ENCODE measurements at regions not wholly inside any gene's neighbourhood (a gene's known extent, or its start where the extent isn't known, plus 50 kb on each side); places are given as distances from the start of the nearest gene placed in this dataset.

DNA sequence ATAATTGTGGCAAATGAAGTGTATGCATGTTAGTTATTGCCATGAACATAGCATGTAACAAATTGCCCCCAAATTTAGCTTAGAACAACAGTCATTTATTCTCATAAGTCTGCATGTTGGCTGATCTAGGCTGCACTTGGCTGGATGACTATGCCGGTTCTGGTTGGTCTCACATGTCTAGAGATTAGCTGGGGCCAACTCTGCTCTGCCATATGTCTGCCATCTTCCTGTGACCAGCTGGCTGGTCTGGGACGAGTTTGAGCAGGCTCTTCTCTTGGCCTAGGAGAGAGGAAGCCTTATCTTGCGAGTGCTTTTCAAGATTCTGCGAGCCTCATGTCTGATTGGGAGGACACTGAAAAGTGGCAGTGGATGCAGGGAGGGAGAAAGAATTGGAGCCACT is 198.3 kb upstream of the FAM78B start:
- intact Hi-C loops (cut with DNase I) = no loop called here
- TF ChIP-seq, protein P1, sequence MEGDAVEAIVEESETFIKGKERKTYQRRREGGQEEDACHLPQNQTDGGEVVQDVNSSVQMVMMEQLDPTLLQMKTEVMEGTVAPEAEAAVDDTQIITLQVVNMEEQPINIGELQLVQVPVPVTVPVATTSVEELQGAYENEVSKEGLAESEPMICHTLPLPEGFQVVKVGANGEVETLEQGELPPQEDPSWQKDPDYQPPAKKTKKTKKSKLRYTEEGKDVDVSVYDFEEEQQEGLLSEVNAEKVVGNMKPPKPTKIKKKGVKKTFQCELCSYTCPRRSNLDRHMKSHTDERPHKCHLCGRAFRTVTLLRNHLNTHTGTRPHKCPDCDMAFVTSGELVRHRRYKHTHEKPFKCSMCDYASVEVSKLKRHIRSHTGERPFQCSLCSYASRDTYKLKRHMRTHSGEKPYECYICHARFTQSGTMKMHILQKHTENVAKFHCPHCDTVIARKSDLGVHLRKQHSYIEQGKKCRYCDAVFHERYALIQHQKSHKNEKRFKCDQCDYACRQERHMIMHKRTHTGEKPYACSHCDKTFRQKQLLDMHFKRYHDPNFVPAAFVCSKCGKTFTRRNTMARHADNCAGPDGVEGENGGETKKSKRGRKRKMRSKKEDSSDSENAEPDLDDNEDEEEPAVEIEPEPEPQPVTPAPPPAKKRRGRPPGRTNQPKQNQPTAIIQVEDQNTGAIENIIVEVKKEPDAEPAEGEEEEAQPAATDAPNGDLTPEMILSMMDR (IDR thresholded peaks at IDR 0.05) = no peak

DNA sequence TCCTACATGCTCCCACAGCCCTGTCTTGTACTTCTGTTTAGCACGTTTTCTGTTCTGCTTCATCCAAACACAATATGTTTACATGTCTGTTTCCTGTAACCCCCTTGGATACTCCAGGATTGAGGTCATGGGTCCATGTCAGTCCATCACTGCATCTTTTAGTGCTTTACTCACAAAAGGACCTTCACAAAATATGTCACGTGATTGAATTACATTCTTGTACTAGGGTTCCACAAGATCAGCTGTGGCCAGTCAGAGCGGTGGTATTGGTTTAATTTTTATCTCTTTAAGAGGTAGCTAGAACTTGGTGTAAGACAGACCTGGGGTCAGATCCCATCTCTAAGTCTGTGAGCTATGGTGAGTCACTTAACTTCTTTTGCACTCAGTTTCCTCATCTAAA is 201.2 kb upstream of the FAM78B start:
- H3K4me1 ChIP-seq = no peaks in the 10 kb centered on the region
- no peak for ATAC-seq
- TF ChIP-seq, protein P1 (IDR thresholded peaks at IDR 0.05) = no peak
- H3K27ac ChIP-seq = no peak overlapping the region
- no peak for DNase-seq
- H3K27me3 ChIP-seq = no peaks in the 10 kb centered on the region
- H3K36me3 ChIP-seq = no peaks in the 10 kb centered on the region
- no peaks in the 10 kb centered on the region for H3K9me3 ChIP-seq
- H3K4me3 ChIP-seq = no peak overlapping the region
- intact Hi-C loops (cut with DNase I) = no loop called here

More for the DNA sequence above, 198.3 kb upstream of the FAM78B start:
- no peaks in the 10 kb centered on the region for H3K4me1 ChIP-seq
- no peak for ATAC-seq
- H3K27me3 ChIP-seq = no peaks in the 10 kb centered on the region
- no peak overlapping the region for H3K27ac ChIP-seq
- no peak overlapping the region for H3K4me3 ChIP-seq
- no peaks in the 10 kb centered on the region for H3K9me3 ChIP-seq
- no peaks in the 10 kb centered on the region for H3K36me3 ChIP-seq
- DNase-seq = no peak

DNA sequence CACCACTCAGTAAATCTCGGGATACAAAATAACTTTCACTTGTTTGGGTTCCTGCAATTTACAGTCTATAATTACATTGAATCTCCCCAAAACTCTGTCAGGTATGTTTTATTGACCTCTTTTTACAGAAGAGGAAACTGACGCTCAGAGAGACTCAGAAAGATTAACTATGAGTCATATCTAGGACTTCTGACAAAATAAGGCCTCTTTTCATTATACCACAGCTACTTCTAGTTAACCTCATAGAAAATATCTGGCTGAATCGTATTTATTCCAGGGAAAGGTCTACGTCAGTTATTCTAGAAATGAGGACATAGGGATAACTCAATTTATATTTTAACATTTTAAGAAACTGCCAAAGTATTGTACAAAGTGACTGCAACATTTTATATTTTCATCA is 211.1 kb upstream of the FAM78B start:
- H3K36me3 ChIP-seq = no peaks in the 10 kb centered on the region
- intact Hi-C loops (cut with DNase I) = no loop called here
- no peak overlapping the region for H3K4me3 ChIP-seq
- no peaks in the 10 kb centered on the region for H3K4me1 ChIP-seq
- TF ChIP-seq, protein P1 (IDR thresholded peaks at IDR 0.05) = no peak
- H3K27ac ChIP-seq = no peak overlapping the region
- DNase-seq = no peak
- no peaks in the 10 kb centered on the region for H3K27me3 ChIP-seq
- H3K9me3 ChIP-seq = no peaks in the 10 kb centered on the region
- ATAC-seq = no peak

DNA sequence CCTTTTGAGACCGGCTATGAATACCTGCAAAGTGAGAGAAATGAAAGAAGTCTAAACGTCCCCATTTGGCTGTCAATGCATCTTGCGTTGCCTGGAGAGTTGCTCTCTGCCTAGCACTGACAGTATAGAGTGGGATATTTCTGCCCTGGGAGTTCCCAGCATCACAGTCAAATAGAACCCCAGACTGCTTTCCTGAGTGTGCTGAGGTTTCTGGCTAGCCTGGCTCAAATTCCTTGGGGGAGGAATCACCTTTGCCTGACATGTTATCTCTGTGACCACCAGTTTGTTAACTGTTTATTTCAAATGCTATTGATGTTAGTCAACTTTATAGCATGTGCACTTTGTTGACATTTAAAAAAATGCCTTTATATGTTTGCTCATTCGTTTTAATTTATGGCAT is 212.0 kb upstream of the FAM78B start:
- no peak overlapping the region for H3K27ac ChIP-seq

DNA sequence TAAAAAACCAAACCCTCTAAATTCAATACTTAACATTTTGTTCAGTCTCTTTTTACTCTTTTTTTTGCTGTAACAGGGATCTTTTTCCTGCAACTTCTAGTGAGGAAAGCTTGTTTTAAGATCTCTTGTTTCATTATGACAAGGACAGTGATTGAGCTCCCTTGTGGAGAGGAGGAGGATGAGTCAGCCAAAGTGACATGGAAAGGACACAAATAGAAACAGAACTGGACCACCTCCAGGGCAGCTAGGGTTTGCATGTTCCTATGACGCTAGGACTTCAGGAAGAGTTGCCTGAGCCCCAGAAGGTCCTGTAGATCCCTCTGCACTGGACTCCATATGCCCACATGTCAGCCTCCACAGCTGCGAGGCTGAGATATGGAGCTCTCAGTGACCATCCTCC is 212.6 kb upstream of the FAM78B start:
- Histone ChIP-seq H3K27me3 (no peaks in the 10 kb centered on the region), H3K4me1 (no peaks in the 10 kb centered on the region), H3K4me3 (no peak overlapping the region), H3K27ac (no peak overlapping the region), H3K36me3 (no peaks in the 10 kb centered on the region), H3K9me3 (no peaks in the 10 kb centered on the region)
- intact Hi-C loops (cut with DNase I) = no loop called here
- no peak for ATAC-seq
- DNase-seq = no peak
- TF ChIP-seq, protein P1 (IDR thresholded peaks at IDR 0.05) = no peak

More for the DNA sequence above, 212.0 kb upstream of the FAM78B start:
- TF ChIP-seq, protein P1 (IDR thresholded peaks at IDR 0.05) = no peak
- Histone ChIP-seq H3K27me3 (no peaks in the 10 kb centered on the region), H3K36me3 (no peaks in the 10 kb centered on the region), H3K9me3 (no peaks in the 10 kb centered on the region), H3K4me1 (no peaks in the 10 kb centered on the region), H3K4me3 (no peak overlapping the region)
- no peak for DNase-seq
- intact Hi-C loops (cut with DNase I) = no loop called here
- no peak for ATAC-seq
